CD4-positive, alpha-beta T cell treated with Interleukin-15 for 4 hours (primary cell): ENCODE measurements at regions not wholly inside any gene's neighbourhood (a gene's known extent, or its start where the extent isn't known, plus 50 kb on each side); places are given as distances from the start of the nearest gene placed in this dataset.

Source experiments
- DNase-seq: peaks from one replicate; pipeline ENCODE4 v3.0.0-alpha.2; 2020; ENCODE audit warnings: low spot score

DNA sequence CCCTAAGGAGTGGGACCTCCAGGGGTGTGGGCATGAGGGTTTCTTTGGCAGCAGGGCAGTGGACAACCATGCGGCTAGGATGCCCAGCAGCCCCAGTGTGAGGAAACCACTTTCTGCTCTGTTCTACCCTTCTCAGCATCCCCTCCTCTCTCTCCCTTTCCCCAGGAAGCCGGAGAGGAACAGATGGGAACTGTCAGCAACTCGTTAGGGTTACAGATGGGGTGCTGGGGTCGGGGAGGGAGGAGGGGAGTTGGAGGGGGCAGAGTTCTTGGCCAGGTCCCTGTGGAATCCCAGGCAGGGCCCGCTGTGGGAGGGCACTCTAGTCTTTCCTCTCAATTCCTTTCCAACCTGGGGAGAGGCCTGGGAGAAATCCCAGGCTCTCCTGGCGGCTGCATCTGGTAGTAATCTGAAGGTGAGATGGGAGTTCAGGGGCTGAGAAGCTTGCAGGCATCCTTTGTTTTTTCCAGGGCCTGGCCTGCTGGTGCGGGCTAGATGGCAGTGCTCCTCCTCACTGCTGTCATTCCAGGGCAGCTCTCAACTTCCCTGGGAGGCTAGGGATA, 93.9 kb upstream of the CSF3R start:
- DNase-seq: no peak

GRCh38 chr1:36576118-36576517, 93.4 kb upstream of the CSF3R start:
- peak; percentile 39 for DNase-seq

DNA sequence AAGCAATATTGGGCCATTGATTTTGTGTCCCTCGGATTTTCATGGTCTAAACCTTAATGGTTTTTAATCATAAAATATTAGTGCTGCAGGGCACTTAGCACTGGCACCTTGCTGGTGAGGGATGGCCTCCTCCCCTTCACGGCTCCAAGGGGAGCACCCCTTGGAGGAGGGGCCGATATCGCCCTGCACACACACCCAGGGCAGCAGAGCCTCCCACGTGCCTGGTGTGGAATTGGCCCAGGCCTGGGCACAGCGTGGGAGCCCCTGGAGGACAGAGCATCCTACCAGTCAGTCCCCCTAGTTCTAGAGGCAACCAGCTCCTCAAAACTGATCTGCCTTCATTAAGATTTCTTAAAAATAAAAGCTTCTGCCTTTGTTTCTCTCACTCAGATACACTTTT, 90.7 kb upstream of the CSF3R start:
- no peak for DNase-seq

DNA sequence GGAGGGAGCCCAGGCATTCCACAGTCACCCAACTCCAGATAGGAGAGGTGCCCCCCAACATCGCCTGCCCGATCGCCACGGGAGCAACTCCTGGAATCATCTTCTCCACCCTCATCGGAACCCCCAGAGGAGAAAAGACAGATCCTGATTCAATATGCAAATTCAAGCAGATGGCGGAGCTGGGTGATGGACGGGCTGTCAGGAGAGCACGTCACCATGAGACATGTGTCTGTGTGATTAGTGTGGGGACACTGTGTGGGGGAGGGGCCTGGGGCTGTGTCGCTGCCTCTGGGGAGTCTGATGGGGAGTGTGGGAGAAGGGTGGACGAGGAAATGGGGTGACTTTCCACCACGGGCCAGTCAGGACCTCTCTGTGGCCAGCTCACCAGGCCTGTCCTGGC, 90.2 kb upstream of the CSF3R start:
- no peak for DNase-seq

DNA sequence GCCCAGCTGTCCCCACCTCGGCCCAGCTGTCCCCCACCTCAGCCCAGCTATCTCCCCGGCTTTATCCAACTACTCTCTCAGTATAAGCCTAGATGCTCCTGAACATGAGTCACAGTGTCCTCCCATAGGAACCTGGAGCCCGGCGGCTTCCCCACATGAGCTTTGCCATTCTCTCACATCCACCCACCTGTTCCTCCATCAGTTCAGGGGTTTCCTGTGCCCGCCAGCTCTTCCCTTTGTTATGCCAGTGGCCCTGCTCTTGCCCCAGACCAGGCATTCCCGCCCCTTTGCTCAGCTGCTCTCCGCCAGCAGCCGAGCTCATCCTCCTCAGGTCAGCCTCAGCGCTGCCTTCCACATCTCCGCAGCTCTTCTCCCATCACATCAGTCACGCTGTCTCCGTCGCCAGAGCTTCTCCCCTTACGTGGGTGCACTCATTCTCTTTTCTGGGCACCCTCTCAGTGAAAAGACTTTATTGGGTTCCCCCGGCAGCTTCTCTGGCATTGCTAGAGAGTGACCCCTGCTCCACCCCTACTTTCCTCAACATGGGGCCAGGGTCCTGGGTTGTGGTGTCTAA, 89.5 kb upstream of the CSF3R start:
- DNase-seq: no peak

DNA sequence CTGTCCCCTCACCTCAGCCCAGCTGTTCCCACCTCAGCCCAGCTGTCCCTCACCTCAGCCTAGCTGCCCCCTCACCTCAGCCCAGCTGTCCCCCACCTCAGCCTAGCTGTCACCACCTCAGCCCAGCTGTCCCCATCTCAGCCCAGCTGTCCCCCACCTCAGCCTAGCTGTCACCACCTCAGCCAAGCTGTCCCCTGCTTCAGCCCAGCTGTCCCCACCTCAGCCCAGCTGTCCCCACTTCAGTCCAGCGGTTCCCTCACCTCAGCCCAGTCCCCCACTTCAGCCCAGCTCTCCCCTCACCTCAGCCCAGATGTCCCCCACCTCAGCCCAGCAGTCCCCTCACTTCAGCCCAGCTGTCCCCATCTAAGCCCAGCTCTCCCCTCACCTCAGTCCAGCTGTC, 88.4 kb upstream of the CSF3R start:
- DNase-seq: no peak

DNA sequence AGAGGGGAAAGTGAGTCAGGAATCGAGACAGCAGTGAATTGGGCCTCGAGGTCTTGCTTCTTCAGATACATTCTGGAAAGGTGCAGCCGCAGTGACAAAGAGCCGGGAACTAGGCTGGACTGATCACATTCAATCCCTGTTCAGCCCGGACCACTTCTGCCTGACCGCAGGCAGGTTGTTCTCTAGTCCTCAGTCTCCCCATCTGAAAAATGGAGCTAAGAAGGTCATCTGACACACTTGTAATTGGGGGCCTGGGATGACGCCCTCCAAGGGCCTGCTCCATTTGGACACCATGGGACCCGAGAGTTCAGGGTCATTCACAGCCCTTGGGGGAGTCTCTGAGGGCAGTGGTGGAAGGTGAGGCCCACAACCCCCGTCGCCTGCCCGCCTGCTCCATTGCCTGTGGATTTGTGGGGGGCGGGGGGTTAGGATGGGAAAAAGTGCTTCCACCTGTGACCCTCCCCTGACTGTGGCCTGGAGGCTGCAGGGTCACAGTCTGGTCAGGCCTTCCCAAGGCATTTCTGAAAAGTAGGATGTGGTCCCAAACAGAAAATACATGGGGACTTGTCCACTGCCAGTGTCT, 87.9 kb upstream of the CSF3R start:
- no peak for DNase-seq

GRCh38 chr1:36570006-36570405, 87.3 kb upstream of the CSF3R start:
- DNase-seq: no peak

DNA sequence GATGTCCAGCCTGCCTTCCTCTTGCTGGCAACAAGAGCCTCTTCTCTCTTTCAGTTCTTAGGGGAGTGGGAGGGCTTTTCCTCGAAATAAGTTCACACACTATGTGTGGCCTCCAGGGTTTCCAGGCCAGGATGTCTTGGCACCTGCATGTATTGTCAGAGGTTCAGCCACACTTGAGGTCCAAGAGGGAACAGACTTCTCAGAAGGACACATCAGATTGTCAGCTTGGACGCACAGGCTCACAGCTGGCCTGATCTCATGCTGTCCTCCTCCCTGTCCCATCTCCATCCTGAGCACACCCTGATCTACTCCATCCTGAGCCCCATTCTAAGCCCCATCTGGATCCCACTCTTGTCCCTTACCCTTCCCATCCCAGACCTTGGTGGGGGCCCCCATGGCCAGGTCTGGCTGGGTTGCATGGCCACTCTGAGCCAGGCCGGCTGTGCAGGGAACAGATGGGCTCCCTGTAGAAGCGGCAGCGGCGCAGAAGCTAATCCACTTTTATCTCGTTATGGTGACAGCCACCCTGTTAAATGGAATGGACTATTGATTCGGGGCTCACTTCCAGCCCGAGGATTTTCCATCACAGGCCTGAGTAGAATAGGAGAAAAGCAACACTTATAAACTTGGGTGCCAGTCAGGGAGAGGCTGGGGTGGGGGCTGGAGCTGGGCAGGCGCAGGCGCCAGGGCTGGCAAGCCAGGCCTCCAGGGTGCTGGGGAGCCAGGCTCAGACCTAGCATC, 85.1 kb upstream of the CSF3R start:
- DNase-seq: no peak

- no peak for DNase-seq
These were observed 83.1 kb upstream of the CSF3R start for GRCh38 chr1:36565576-36566501.

- no peak for DNase-seq
These were observed 79.5 kb upstream of the CSF3R start for GRCh38 chr1:36562181-36562685.

GRCh38 chr1:36561361-36561724, 78.6 kb upstream of the CSF3R start:
- DNase-seq: no peak

- no peak for DNase-seq
These were observed 78.1 kb upstream of the CSF3R start for GRCh38 chr1:36560621-36561360.

DNA sequence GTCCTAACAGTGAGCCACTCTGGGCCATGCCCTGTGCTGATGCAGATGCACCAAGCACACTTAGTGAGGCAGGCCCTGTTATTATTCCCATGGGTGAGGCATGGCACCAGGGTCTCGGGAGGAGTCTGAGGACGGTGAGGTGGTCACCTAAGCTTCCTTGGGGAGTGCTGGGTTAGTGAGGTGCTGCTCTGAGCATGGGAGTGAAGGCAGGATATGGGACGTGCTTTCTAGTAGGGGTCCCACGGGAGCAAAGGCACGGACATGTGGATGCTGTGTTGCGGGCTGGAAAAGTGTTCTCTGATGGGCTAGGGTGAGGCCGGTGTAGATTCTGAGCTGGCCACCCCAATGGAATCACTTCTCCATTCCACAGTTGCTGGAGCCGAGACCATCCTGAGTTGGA, 77.5 kb upstream of the CSF3R start:
- DNase-seq: no peak

- DNase-seq: no peak
These were observed 76.3 kb upstream of the CSF3R start for GRCh38 chr1:36559061-36559460.

GRCh38 chr1:36557041-36558000, 74.6 kb upstream of the CSF3R start:
- DNase-seq: no peak

- no peak for DNase-seq
These were observed 72.3 kb upstream of the CSF3R start for GRCh38 chr1:36555041-36555440.

DNA sequence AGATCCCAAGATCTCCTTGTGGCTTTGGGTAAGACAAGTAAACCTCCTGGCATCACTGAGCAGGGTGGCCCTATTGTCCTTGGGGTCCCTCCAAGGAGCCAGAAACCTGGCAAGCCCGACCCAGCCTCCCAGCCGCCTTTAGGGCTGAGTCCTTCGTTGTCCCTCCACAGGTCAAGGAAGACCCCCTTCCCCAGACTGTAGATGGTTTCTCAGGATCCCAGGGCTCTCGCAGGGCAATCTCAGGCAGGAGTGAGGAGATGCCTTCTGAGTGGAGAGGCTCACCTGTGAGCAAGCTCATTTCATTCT, 71.6 kb upstream of the CSF3R start:
- DNase-seq: no peak

GRCh38 chr1:36553591-36554322, 71.0 kb upstream of the CSF3R start:
- DNase-seq: peak; percentile 47
